H54 (cell line): ENCODE measurements at regions not wholly inside any gene's neighbourhood (a gene's known extent, or its start where the extent isn't known, plus 50 kb on each side); places are given as distances from the start of the nearest gene placed in this dataset.

Experiments used
- DNase-seq: peaks from one replicate; pipeline ENCODE4 v3.0.0; 2011; ENCODE audit warnings: low spot score, mixed read lengths; ENCODE audit not compliant: insufficient read length
- FAIRE-seq: peaks from 3 replicates; lab custom pipeline; 2011; peaks lifted over from hg19 to GRCh38; lab: Jason Lieb, UNC
- POLR2A ChIP-seq: IDR thresholded peaks from 2 replicates; pipeline ENCODE4 v1.6.1; 2011; ENCODE audit warnings: low read depth, mild to moderate bottlenecking, low read length

DNA sequence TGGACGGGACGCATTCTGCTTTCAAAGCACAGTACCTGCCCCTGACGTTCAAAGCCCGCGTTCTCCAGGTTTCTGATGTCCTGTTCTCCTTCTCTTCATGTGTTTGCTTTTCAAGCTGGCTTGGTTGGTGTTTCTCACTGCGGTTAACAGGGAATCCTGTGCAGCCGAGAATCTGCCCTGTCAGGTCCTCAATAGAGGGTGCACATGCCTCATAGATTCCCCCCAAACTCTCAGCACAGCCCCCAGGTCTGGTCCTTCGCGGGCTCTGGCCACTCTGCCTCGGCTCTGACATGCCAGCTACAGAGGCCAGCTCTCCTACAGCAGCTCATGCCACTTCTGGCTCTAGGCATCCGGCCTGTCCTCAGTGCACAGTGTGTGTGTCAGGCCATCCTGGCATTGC is 1343.8 kb downstream of the TBC1D22A start:
- DNase-seq (no peak), FAIRE-seq (no peak)
- no peak for TF ChIP-seq POLR2A

DNA sequence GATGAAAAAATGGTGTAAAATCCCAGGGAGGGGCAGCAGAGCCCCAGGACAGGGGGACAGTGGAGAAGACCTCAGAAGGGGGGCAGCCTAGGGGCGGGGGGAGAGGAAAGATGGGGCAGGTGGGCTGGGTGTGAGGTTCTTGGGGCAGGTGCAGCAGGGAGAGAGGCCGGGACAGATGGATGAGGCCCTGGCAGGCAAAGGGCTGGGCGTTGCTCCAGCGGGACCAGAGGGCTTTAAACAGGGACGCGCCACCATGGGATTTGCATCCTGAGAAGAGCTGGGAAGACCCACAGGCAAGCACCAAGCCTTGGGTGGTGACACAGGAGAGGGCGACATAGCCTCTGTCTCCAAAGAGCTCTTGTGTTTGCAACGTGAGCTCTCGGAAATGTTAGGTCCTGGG is 1342.8 kb downstream of the TBC1D22A start:
- no peak for TF ChIP-seq POLR2A
- DNase-seq = no peak
- no peak for FAIRE-seq

- DNase-seq (no peak), FAIRE-seq (no peak)
- TF ChIP-seq POLR2A = no peak
Observed at GRCh38 chr22:48104766-48105165, 1342.3 kb downstream of the TBC1D22A start.

DNA sequence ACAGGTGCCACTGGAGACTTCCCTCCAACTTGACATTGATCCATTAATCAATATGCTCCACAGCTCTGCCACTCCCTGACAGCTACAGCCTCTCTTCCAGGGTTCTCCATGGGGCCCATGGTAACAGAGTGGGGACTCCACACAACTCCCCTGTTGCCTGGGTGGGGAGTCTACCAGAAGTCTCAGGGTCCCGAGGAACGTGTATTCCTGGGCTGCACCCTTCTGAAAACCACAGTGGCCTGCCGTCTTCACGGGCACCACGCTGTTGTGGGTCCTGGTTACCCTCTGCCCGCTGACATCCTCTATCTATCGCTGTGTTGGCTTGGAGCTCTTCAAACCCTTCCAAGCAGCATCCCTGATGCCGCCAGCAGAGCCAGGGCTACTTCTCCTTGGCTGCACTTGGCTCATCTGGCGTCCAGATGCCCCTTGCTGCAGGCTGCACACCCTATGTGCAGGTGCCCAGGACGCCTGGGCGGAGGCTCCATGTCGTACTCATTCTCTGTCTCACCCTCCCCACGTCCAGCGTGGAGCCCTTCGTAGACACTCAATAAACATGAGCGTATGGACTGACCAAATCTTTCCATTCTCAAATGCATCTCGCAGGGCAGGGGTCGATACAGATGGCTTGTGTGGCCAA is 1341.8 kb downstream of the TBC1D22A start:
- no peak for TF ChIP-seq POLR2A
- DNase-seq (no peak), FAIRE-seq (no peak)

GRCh38 chr22:48103126-48103875 is 1340.9 kb downstream of the TBC1D22A start:
- no peak for DNase-seq
- TF ChIP-seq POLR2A = no peak
- FAIRE-seq = no peak

DNA sequence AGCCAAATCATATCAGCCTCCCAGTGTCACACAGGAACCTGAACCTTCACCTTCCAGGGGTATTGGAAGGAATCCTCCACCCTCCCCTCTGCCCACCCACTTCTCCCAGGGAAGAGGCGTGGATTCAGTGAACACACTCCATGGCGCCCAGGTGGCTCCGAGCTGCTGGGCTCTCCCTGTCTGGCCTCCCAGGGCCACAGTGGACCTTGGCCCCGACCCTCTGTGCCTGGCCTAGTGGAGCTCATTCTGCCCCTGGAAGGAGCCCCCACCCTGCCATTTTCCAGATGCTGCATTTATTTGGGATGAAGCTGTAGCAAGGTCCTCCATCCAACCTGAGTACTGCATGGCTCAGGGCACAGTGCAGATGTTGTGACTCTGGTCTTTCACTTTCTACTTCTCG is 1340.1 kb downstream of the TBC1D22A start:
- FAIRE-seq (no peak), DNase-seq (no peak)
- TF ChIP-seq POLR2A = no peak

DNA sequence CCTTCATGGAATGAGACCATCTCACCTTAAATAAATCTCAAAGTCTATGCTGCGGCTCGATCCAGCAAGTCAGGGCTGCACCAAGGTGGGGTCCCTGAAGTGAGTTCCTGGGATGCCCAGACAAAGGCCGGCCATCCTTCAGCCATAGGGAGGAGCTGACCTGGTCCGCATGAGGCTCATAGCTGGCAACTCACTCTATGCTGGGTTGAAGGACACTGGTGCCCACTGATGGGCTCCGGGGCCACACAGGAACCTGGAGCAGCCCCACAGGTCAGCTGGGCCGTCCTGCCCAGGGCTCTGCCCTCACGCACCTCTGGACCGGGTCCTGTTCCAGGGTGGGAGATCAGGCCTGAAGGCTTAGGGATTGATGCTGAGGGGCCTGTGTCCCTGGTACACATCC is 1339.3 kb downstream of the TBC1D22A start:
- no peak for TF ChIP-seq POLR2A
- DNase-seq (no peak), FAIRE-seq (no peak)

DNA sequence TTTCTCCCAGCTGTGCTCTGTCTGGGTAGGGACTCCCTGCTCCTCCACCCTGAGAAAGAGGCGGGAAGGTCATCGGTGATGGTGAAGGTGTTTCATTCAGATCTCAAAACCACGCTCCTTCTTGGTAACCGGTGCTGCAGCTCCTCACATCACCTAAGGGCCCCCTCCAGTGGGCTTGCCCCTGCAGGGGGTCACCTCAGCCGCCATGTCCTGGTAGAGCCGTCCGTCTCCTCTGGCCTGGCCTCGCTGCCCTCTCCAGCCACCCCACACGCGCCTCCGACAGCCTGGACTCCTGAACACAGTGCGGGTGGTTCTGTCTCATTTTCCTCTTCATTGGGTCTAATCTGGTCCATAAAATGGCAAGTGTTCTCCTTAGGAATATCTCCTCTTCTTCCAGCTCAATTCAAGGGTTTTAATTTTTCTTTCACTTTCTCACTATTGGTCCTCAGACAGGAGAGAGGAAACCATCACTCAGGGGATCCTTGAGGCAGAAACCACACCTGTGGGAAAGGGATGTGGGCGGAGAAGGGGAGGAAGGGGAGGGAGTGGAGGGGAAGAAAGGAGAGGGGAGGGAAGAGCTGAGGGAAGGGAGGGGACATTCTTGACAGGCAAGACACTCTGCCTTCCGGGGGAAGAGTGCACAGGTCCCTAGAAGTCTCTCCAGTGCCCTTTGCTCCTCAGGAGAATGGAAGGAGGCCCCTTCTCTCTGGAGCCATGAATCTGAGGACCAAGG is 1338.4 kb downstream of the TBC1D22A start:
- FAIRE-seq (no peak), DNase-seq (no peak)
- TF ChIP-seq POLR2A = no peak

DNA sequence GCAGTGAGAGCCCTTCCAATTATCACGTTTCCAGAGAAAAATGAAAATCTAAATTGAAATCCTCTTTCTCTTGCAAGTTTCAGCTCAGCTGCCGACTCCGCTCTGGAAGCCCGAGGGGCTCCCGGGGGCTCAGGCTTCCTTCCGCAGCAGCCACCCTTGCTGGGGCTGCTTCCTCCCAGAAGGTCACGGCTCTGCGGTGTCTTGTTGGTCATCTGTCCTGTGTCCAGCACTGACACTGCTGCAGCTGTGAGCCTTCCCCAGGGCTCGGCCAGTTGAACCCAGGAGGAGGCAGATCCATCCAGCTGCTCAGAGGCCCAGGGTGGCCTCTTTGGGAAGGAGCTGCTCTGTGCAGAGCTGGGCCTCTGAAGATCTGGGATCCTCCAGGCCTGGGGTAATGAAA is 1337.2 kb downstream of the TBC1D22A start:
- DNase-seq (no peak), FAIRE-seq (no peak)
- no peak for TF ChIP-seq POLR2A

DNA sequence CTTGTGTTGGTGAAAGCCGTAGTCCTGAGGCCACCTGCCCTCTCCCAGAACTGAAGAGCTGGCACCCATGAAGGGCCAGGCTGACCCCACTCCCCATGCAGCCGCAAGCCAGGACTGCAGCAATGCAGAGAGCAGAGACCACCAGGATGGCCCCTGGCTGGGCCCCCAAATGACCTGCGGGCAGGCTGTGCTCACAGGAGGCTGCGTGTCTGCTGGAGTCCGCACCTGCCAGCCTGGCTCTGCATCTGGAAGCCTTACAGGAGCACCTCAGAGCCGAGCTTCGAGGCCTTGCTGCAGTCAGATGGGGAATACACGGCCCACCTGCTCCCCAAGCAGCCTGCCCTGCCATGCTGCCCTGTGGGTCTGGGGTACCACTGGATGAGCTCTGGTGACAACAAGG is 1336.8 kb downstream of the TBC1D22A start:
- FAIRE-seq (no peak), DNase-seq (no peak)
- TF ChIP-seq POLR2A = no peak

GRCh38 chr22:48098921-48099245 is 1336.4 kb downstream of the TBC1D22A start:
- no peak for TF ChIP-seq POLR2A
- DNase-seq (no peak), FAIRE-seq (no peak)

DNA sequence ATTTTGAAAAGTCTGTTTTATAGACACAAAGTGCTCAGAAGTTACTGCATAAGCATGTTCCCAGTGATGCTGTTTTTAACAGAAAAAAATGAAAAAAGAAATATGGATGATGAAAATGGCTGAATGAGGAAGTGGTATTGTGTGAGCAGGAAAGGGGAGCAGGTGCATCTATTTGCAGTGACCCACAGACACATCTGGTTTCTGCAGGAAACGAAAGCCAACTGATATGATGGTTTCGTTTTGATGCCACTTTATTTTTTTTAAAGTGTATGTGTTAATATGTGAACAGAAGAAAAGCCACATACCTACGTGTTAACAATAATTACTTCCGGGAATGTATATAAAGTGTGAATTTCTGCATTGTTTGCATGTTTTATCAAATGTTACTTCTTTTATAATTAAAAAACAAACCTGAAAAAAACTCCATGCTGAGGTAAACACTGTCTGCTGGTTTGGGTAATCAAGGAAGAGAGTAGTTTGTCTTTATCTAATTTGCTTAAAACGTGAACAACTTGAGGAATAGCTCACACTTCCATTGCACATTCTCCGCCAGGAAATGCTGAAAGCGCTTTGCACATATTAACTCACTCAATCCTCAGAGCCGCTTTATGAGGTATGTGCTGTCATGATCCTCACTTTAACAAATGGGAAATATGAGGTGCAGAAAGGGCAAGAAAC is 1335.9 kb downstream of the TBC1D22A start:
- DNase-seq = no peak
- FAIRE-seq = no peak
- no peak for TF ChIP-seq POLR2A

GRCh38 chr22:48097723-48098122 is 1335.3 kb downstream of the TBC1D22A start:
- no peak for TF ChIP-seq POLR2A
- no peak for FAIRE-seq

GRCh38 chr22:48096851-48097665 is 1334.6 kb downstream of the TBC1D22A start:
- no peak for FAIRE-seq
- TF ChIP-seq POLR2A = no peak
- DNase-seq = no peak

More at GRCh38 chr22:48097723-48098122, 1335.3 kb downstream of the TBC1D22A start:
- DNase-seq = no peak
